GM23338 (cell line): ENCODE measurements at regions not wholly inside any gene's neighbourhood (a gene's known extent, or its start where the extent isn't known, plus 50 kb on each side); places are given as distances from the start of the nearest gene placed in this dataset.
"Not testable (repeated sequence)": the region's sequence is repeated elsewhere in the genome, so short reads cannot be mapped to it uniquely, and the experiment has no call there.

Experiments used
- EZH2 ChIP-seq: fragments of 200-600 bp; sonication (generic); IDR thresholded peaks from one replicate; pipeline ENCODE4 v1.8.0; 2017; ENCODE audit warnings: antibody characterized with exemption, mild to moderate bottlenecking, low read depth; ENCODE audit not compliant: unreplicated experiment
- EZH2phosphoT487 ChIP-seq: fragments of 200-600 bp; sonication (generic); IDR thresholded peaks from one replicate; pipeline ENCODE4 v1.8.1; 2018; ENCODE audit warnings: antibody characterized with exemption; ENCODE audit not compliant: unreplicated experiment
- POLR2AphosphoS5 ChIP-seq: IDR thresholded peaks from 2 replicates; pipeline ENCODE4 v1.6.1; 2016; ENCODE audit warnings: antibody characterized with exemption, low read depth
- TF ChIP-seq, protein P1 (sequence below), 2 experiments: fragments of 200-600 bp in 1 of 2; sonication (generic) in 1 of 2; conservative IDR thresholded peaks; 2 replicates each; pipeline versions ENCODE4 v1.5.1 to v1.6.1; 2016 to 2017; ENCODE audit warnings: antibody characterized with exemption in 2 of 2, low read depth in 2 of 2, mild to moderate bottlenecking in 2 of 2, moderate library complexity in 1 of 2

DNA sequence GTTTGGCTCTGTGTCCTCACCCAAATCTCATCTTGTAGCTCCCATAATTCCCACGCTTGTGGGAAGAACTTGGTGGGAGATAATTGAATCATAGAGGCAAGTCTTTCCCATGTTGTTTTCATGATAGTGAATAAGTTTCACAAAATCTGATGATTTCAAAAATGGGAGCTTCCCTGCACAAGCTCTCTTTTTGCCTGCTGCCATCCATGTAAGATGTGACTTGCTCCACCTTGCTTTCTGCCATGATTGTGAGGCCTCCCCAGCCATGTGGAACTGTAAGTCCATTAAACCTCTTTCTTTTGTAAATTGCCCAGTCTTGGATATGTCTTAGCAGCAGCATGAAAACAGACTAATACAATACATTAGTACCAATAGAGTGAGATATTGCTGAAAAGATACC, 154.9 kb downstream of the DUSP10 start:
- TF ChIP-seq, protein P1, sequence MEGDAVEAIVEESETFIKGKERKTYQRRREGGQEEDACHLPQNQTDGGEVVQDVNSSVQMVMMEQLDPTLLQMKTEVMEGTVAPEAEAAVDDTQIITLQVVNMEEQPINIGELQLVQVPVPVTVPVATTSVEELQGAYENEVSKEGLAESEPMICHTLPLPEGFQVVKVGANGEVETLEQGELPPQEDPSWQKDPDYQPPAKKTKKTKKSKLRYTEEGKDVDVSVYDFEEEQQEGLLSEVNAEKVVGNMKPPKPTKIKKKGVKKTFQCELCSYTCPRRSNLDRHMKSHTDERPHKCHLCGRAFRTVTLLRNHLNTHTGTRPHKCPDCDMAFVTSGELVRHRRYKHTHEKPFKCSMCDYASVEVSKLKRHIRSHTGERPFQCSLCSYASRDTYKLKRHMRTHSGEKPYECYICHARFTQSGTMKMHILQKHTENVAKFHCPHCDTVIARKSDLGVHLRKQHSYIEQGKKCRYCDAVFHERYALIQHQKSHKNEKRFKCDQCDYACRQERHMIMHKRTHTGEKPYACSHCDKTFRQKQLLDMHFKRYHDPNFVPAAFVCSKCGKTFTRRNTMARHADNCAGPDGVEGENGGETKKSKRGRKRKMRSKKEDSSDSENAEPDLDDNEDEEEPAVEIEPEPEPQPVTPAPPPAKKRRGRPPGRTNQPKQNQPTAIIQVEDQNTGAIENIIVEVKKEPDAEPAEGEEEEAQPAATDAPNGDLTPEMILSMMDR (conservative IDR thresholded peaks at IDR 0.05; ENCODE audit: low read depth in 2 of 2): not testable (repeated sequence)
- TF ChIP-seq EZH2, EZH2phosphoT487, POLR2AphosphoS5: not testable (repeated sequence)
